SU-DHL-6 (cell line): ENCODE measurements at regions not wholly inside any gene's neighbourhood (a gene's known extent, or its start where the extent isn't known, plus 50 kb on each side); places are given as distances from the start of the nearest gene placed in this dataset.

Experiments
- EZH2phosphoT487 ChIP-seq: fragments of 200-600 bp; sonication (generic), shearing (Covaris generic); conservative IDR thresholded peaks from 2 replicates; pipeline ENCODE4 v1.6.1; 2018; ENCODE audit warnings: mild to moderate bottlenecking, antibody characterized with exemption, low read length, moderate library complexity, mixed read lengths
- TF ChIP-seq, protein P1 (sequence below): fragments of 200-600 bp; sonication (generic); IDR thresholded peaks from one replicate; pipeline ENCODE4 v1.5.1; 2017; ENCODE audit warnings: antibody characterized with exemption, mild to moderate bottlenecking, low read length, moderate library complexity; ENCODE audit not compliant: insufficient read depth, poor library complexity, severe bottlenecking

DNA sequence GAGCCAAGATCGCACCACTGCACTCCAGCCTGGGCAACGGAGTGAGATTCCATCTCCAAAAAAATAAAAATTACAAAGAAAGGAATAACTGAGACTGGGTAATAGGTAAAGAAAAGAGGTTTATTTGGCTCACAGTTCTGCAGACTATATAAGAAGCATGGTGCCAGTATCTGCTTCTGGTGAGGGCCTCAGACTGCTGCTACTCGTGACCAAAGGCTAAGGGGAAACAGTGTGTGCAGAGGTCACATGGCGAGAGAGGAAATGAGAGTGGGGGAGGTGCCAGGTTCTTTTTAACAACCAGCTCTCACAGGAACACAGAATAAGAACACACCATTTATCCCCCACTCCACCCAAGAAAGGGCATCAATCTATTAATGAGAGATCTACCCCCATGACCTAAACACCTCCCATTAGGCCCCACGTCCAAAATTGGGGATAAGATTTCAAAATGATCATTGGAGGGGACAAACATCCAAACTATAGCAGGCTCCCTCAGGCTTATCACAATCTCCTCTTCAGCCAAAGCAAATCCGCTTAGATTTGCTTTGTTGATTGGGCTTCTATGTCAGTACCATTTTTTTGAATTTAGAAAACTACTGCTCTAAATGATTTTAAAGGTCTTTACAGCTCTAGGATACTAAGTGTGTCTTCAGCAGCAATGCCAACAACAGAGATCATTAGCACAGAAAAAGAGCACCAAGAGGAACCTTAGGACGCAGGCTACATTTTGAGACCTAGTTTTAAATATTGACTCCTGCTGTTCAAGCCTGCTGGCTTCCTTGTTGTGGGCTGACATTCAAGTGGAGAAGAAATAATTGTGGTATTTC, 84.2 kb upstream of the TBL1XR1 start:
- TF ChIP-seq EZH2phosphoT487 = no peak
- TF ChIP-seq, protein P1, sequence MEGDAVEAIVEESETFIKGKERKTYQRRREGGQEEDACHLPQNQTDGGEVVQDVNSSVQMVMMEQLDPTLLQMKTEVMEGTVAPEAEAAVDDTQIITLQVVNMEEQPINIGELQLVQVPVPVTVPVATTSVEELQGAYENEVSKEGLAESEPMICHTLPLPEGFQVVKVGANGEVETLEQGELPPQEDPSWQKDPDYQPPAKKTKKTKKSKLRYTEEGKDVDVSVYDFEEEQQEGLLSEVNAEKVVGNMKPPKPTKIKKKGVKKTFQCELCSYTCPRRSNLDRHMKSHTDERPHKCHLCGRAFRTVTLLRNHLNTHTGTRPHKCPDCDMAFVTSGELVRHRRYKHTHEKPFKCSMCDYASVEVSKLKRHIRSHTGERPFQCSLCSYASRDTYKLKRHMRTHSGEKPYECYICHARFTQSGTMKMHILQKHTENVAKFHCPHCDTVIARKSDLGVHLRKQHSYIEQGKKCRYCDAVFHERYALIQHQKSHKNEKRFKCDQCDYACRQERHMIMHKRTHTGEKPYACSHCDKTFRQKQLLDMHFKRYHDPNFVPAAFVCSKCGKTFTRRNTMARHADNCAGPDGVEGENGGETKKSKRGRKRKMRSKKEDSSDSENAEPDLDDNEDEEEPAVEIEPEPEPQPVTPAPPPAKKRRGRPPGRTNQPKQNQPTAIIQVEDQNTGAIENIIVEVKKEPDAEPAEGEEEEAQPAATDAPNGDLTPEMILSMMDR = no peak
